NB4 (cell line): ENCODE measurements at regions not wholly inside any gene's neighbourhood (a gene's known extent, or its start where the extent isn't known, plus 50 kb on each side); places are given as distances from the start of the nearest gene placed in this dataset.

Experiments
- DNase-seq: peaks from one replicate; pipeline ENCODE4 v3.0.0; 2010; ENCODE audit warnings: low read depth
- H3K4me3 ChIP-seq: one replicate; pipeline ENCODE4 v1.5.1; 2011; ENCODE audit warnings: mild to moderate bottlenecking, low read depth, low read length, moderate library complexity
- CTCF ChIP-seq: IDR thresholded peaks from one replicate; pipeline ENCODE4 v1.5.1; 2012; ENCODE audit warnings: low read depth, low read length
- MYC ChIP-seq: IDR thresholded peaks from 2 replicates; pipeline ENCODE4 v1.6.1; 2011; ENCODE audit warnings: low read depth, low read length
- POLR2A ChIP-seq: IDR thresholded peaks from 2 replicates; pipeline ENCODE4 v1.6.1; 2011; ENCODE audit warnings: mild to moderate bottlenecking; ENCODE audit not compliant: insufficient read length; ENCODE audit errors: extremely low read depth
- TF ChIP-seq, protein P1 (sequence below): IDR thresholded peaks from 2 replicates; pipeline ENCODE4 v1.6.1; 2011; ENCODE audit warnings: low read depth, low read length

DNA sequence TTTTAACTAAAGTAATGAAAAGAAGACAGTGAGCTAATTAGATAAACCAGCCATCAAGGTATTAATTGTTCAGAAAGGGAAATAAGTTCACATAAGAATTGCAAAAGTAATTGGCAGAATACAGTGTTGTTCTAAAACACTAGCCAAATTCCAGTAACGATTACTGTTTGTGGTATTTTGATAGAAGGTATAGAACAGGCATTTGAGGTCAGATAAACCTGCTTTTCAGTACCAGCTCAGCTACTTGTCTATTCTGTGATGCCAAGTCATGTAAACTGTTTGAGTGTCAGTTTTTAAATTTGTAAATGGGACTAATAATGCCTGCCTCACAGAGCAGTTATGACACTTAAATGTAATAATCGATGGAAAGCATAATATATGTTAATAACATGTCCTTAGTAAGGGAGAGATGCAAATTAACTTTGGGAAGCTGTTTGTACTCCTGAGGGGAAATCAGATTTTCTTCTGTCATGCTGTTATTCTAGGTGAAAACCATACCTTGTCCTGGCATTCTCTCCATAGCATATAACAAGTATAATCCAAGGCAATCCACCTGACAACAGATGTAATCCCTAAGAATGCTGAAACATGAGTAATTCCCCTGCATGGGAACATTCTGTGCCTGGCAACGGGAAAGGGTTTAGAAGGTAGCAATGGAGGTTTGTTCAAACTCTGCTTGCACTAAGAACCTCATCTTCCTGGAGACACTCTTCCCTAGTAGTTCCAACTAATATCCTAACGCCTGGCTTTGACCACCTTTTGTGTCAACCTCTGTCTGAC lies 509.5 kb upstream of the PAPPA start:
- no peak for DNase-seq
- no peak overlapping the region for H3K4me3 ChIP-seq
- TF ChIP-seq CTCF (no peak), POLR2A (no peak), MYC (no peak)
- TF ChIP-seq, protein P1, sequence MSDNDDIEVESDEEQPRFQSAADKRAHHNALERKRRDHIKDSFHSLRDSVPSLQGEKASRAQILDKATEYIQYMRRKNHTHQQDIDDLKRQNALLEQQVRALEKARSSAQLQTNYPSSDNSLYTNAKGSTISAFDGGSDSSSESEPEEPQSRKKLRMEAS: no peak

DNA sequence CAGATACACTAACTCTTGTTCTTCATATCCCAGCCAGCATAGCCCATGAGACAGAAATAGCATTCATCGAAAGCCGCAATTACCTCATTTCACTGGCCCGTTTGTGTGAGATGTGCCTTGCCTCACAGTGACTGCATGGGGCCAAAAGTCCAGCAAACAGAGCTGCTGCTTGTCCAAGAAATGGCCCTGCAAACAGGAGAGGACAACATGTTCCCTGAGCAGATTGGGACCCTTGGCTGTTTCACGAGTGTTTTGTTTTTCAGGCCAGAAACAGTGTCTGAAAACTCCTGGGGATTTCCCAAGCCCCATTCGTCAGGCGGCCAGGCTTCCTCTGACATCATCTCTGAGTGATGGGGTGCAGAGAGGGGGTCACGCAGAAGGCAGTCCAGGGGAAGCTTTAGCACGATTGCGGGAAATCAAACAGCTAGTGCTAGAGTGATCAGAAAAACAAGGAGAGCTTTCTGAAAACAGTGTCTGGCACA lies 503.6 kb upstream of the PAPPA start:
- TF ChIP-seq MYC: no peak
- no peak for TF ChIP-seq CTCF
- TF ChIP-seq POLR2A: no peak
- TF ChIP-seq, protein P1: no peak
- no peak overlapping the region for H3K4me3 ChIP-seq
- no peak for DNase-seq

DNA sequence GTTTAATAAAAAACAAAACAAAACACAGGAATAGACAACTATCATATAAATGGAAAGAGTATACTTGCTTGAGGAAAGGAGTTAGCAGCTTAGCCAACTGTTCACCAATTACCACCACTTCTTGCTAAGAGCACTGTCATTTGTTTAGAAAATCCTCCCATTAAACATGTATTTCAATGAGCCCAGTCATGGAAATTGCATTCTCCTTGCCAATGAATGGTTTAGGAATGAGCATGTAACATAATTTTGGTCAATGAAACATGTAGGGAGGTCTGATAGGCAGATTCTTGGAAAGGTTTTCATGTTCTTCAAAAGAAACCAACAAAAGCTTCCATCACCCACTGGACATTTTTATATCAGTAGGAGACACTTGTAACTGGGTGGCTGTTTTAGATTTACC lies 502.8 kb upstream of the PAPPA start:
- TF ChIP-seq MYC (no peak), POLR2A (no peak)
- H3K4me3 ChIP-seq: no peak overlapping the region
- DNase-seq: no peak

GRCh38 chr9:115651461-115651860 lies 502.1 kb upstream of the PAPPA start:
- no peak overlapping the region for H3K4me3 ChIP-seq
- TF ChIP-seq CTCF: no peak
- TF ChIP-seq, protein P1: no peak
- no peak for TF ChIP-seq MYC
- TF ChIP-seq POLR2A: no peak
- no peak for DNase-seq

GRCh38 chr9:115653171-115653606 lies 500.4 kb upstream of the PAPPA start:
- no peak for DNase-seq
- TF ChIP-seq POLR2A: no peak
- TF ChIP-seq, protein P1: no peak
- TF ChIP-seq MYC: no peak
- no peak for TF ChIP-seq CTCF
- H3K4me3 ChIP-seq: no peak overlapping the region

DNA sequence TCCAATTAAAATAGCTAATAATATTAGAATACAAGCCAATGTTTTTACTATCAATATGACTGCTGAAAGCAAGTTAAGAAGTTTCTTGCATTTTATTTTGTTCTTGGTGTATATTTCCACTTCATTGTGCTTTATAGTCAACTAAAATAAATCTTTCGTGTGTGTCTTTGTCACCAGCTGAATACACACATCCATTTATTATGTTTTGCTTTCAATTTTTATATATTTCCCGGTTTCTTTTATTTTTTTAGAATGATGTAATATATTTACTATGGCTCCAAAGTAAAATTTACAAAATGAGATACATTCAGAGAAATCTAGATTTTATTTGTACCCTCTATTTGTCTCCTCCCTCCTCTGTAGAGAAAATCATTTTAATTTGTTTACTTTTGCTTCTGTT lies 495.9 kb upstream of the PAPPA start:
- TF ChIP-seq CTCF: no peak
- TF ChIP-seq, protein P1: no peak
- no peak for TF ChIP-seq MYC
- TF ChIP-seq POLR2A: no peak
- H3K4me3 ChIP-seq: no peak overlapping the region
- no peak for DNase-seq
